GM23248 (cell line): ENCODE measurements at regions not wholly inside any gene's neighbourhood (a gene's known extent, or its start where the extent isn't known, plus 50 kb on each side); places are given as distances from the start of the nearest gene placed in this dataset.

Experiments used
- EZH2 ChIP-seq: fragments of 200-600 bp; sonication (generic); IDR thresholded peaks from 2 replicates; pipeline ENCODE4 v1.6.1; 2018; ENCODE audit warnings: antibody characterized with exemption, mild to moderate bottlenecking; ENCODE audit not compliant: insufficient read depth, poor library complexity, severe bottlenecking
- EZH2phosphoT487 ChIP-seq: fragments of 200-600 bp; sonication (generic); IDR thresholded peaks from 2 replicates; pipeline ENCODE4 v1.6.1; 2018; ENCODE audit warnings: antibody characterized with exemption, moderate library complexity, mild to moderate bottlenecking, low read depth; ENCODE audit not compliant: insufficient read depth

- TF ChIP-seq EZH2phosphoT487 (no peak), EZH2 (no peak)
These were observed 439.9 kb upstream of the MAF start for GRCh38 chr16:80040413-80040812.
